Osteoblast (primary cell): ENCODE measurements at regions not wholly inside any gene's neighbourhood (a gene's known extent, or its start where the extent isn't known, plus 50 kb on each side); places are given as distances from the start of the nearest gene placed in this dataset.

Experiments
- DNase-seq: peaks from one replicate; pipeline ENCODE4 v3.0.0; 2011; ENCODE audit warnings: low spot score, mixed read lengths; ENCODE audit not compliant: insufficient read length; ENCODE audit errors: missing footprints
- H2AFZ ChIP-seq: 2 replicates; pipeline ENCODE4 v1.6.0; 2011; ENCODE audit warnings: mild to moderate bottlenecking, low read length
- H3K27ac ChIP-seq: 2 replicates; pipeline ENCODE4 v1.5.1; 2011; ENCODE audit warnings: mild to moderate bottlenecking, low read depth, low read length, moderate library complexity
- H3K27me3 ChIP-seq: 2 replicates; pipeline ENCODE4 v1.6.0; 2012; ENCODE audit warnings: mild to moderate bottlenecking, control low read depth, inconsistent platforms, low read length, moderate library complexity; ENCODE audit not compliant: insufficient read depth
- H3K36me3 ChIP-seq: 2 replicates; pipeline ENCODE4 v1.5.1; 2011; ENCODE audit warnings: mild to moderate bottlenecking, low read length, control low read depth, moderate library complexity; ENCODE audit not compliant: insufficient read depth
- H3K4me1 ChIP-seq: 2 replicates; pipeline ENCODE4 v1.5.1; 2011; ENCODE audit warnings: mild to moderate bottlenecking, low read length, control low read depth, moderate library complexity; ENCODE audit not compliant: insufficient read depth
- H3K4me2 ChIP-seq: 2 replicates; pipeline ENCODE4 v1.6.0; 2011; ENCODE audit warnings: mild to moderate bottlenecking, low read length; ENCODE audit not compliant: insufficient read depth
- H3K4me3 ChIP-seq: fragments of 200-600 bp; sonication (generic); 3 replicates; pipeline ENCODE4 v1.5.1; 2012; ENCODE audit warnings: mild to moderate bottlenecking, low read length, inconsistent platforms; ENCODE audit not compliant: insufficient read depth
- H3K79me2 ChIP-seq: 2 replicates; pipeline ENCODE4 v1.6.0; 2012; ENCODE audit warnings: mild to moderate bottlenecking, low read length, control low read depth, inconsistent platforms; ENCODE audit not compliant: insufficient read depth
- H3K9me3 ChIP-seq: 2 replicates; pipeline ENCODE4 v1.5.1; 2011; ENCODE audit warnings: low read depth, low read length, control low read depth
- H4K20me1 ChIP-seq: 2 replicates; pipeline ENCODE4 v1.6.0; 2012; ENCODE audit warnings: mild to moderate bottlenecking, low read length, control low read depth; ENCODE audit not compliant: insufficient read depth
- CTCF ChIP-seq: IDR thresholded peaks from 2 replicates; pipeline ENCODE4 v1.5.1; 2011; ENCODE audit warnings: mild to moderate bottlenecking, low read depth, low read length, moderate library complexity; ENCODE audit errors: extremely low read depth

GRCh38 chrX:128884430-128884829 lies 638.9 kb downstream of the SMARCA1 start:
- no peak overlapping the region for H3K4me3 ChIP-seq
- H3K9me3 ChIP-seq, result no peaks in the 10 kb centered on the region
- no peaks in the 10 kb centered on the region for H3K79me2 ChIP-seq
- H3K4me1 ChIP-seq, result no peaks in the 10 kb centered on the region
- no peak for TF ChIP-seq CTCF
- no peak for DNase-seq
- H3K27me3 ChIP-seq, result no peaks in the 10 kb centered on the region
- no peak overlapping the region for H3K4me2 ChIP-seq
- H4K20me1 ChIP-seq, result no peaks in the 10 kb centered on the region
- H3K27ac ChIP-seq, result no peak overlapping the region
- no peak overlapping the region for H2AFZ ChIP-seq
- no peaks in the 10 kb centered on the region for H3K36me3 ChIP-seq

- Histone ChIP-seq H3K79me2 (no peaks in the 10 kb centered on the region), H3K27ac (no peak overlapping the region), H3K4me1 (no peaks in the 10 kb centered on the region), H3K4me3 (no peak overlapping the region), H3K36me3 (no peaks in the 10 kb centered on the region), H3K4me2 (no peak overlapping the region), H3K9me3 (no peaks in the 10 kb centered on the region), H4K20me1 (no peaks in the 10 kb centered on the region), H2AFZ (no peak overlapping the region), H3K27me3 (no peaks in the 10 kb centered on the region)
- no peak for DNase-seq
- TF ChIP-seq CTCF, result no peak
These were observed 639.6 kb downstream of the SMARCA1 start for GRCh38 chrX:128883650-128884049.

- TF ChIP-seq CTCF, result no peak
- no peaks in the 10 kb centered on the region for H3K27me3 ChIP-seq
- no peaks in the 10 kb centered on the region for H3K4me1 ChIP-seq
- DNase-seq, result no peak
- no peaks in the 10 kb centered on the region for H3K36me3 ChIP-seq
- H3K9me3 ChIP-seq, result no peaks in the 10 kb centered on the region
- no peaks in the 10 kb centered on the region for H4K20me1 ChIP-seq
- no peak overlapping the region for H3K4me3 ChIP-seq
- H3K4me2 ChIP-seq, result no peak overlapping the region
- H2AFZ ChIP-seq, result no peak overlapping the region
- H3K27ac ChIP-seq, result no peak overlapping the region
- no peaks in the 10 kb centered on the region for H3K79me2 ChIP-seq
These were observed 652.9 kb downstream of the SMARCA1 start for GRCh38 chrX:128870361-128870760.

- no peak for DNase-seq
- no peaks in the 10 kb centered on the region for H3K36me3 ChIP-seq
- no peaks in the 10 kb centered on the region for H3K9me3 ChIP-seq
- H3K27me3 ChIP-seq, result no peaks in the 10 kb centered on the region
- no peak overlapping the region for H2AFZ ChIP-seq
- no peaks in the 10 kb centered on the region for H3K4me1 ChIP-seq
- H3K79me2 ChIP-seq, result no peaks in the 10 kb centered on the region
- no peaks in the 10 kb centered on the region for H4K20me1 ChIP-seq
- H3K4me3 ChIP-seq, result no peak overlapping the region
- H3K4me2 ChIP-seq, result no peak overlapping the region
- no peak overlapping the region for H3K27ac ChIP-seq
- TF ChIP-seq CTCF, result no peak
These were observed 660.7 kb downstream of the SMARCA1 start for GRCh38 chrX:128862557-128862956.
